Left cardiac atrium (tissue), 4 donors: ENCODE measurements at regions not wholly inside any gene's neighbourhood (a gene's known extent, or its start where the extent isn't known, plus 50 kb on each side); places are given as distances from the start of the nearest gene placed in this dataset.
"Not testable (repeated sequence)": the region's sequence is repeated elsewhere in the genome, so short reads cannot be mapped to it uniquely, and the experiment has no call there.

ENCODE experiments used
- ATAC-seq, 2 donors: fragments of 200-7000 bp; cut with Tn5 transposase; one replicate each; pipeline ENCODE4 v1.9.1; 2020; ENCODE audit warnings: mild to moderate bottlenecking in 2 of 2, moderate library complexity in 2 of 2
- DNase-seq: peaks from one replicate; pipeline ENCODE4 v3.0.0-alpha.2; 2020
- intact Hi-C, 2 donors: fragments of 100-400 bp; cut with DNase I; formaldehyde crosslinking; loops; one replicate each; pipeline versions ENCODE4 v1.14.1 to v1.15.1; 2022 to 2023
- donor health status: DM: no; HTN: yes; CAD: no.
- donor health status: DM: no; HTN: yes; CAD: no; lungs with severe emphysema.
- donor health status: DM: yes; HTN: yes; CAD: no.
- donor health status: Dilated cardiomyopathy.

DNA sequence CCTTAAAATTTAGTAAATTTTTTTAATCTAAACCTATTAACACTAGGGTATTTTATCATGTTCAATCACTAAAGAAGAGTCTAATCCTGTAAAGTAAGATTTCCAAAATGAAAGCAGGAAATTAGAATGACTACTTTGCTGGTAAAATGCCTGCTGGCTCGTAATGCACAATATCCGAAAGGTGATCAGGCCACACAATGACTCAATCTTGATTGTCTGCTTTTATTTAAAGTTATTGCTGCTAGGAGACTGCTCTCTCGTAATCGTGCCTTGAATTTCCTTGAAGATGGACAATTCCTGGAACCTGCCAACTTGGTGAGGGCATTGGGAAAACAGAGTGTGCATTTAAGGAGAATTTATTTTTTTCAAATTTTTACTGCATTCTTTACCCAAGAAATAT lies 1786.5 kb upstream of the RAG2 start:
- intact Hi-C loops, result no loop called here
- DNase-seq (no peak), ATAC-seq (no peak)

- ATAC-seq (no peak), DNase-seq (no peak)
- intact Hi-C loops, result no loop called here
Observed at GRCh38 chr11:38365274-38365673, 1767.2 kb upstream of the RAG2 start.

DNA sequence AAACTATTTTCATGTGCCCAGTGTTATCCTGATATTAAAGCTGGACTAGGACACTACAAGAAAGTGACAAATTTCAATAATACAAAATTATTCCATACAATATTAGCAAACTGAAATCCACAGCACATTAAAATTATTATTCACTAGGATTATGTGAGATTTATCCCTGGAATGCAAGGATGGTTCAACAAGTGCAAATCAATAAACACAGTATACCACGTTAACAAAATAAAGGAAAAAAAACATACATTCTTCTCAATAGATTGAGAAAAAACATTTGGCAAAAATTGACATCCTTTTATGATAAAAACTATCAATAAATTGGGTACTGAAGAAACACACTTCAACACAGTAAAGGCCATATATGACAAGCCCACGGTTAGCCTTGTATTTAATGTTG lies 1758.2 kb upstream of the RAG2 start:
- DNase-seq (no peak), ATAC-seq (no peak)
- intact Hi-C loops, result no loop called here

GRCh38 chr11:38345286-38345685 lies 1747.2 kb upstream of the RAG2 start:
- intact Hi-C loops, result no loop called here
- DNase-seq (no peak), ATAC-seq (peak in 1 of 2 donors; percentile 34)

DNA sequence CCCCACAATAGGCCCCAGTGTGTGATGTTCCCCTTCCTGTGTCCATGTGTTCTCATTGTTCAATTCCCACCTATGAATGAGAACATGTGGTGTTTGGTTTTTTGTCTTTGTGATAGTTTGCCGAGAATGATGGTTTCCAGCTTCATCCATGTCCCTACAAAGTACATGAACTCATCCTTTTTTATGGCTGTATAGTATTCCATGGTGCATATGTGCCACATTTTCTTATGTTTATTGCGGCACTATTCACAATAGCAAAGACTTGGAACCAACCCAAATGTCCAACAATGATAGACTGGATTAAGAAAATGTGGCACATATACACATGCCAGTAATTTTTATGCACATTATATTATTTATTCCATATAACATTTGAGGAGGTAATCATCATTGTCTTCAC lies 1743.6 kb upstream of the RAG2 start:
- intact Hi-C loops, DNase-seq, ATAC-seq: not testable (repeated sequence)

GRCh38 chr11:38339835-38340440 lies 1741.9 kb upstream of the RAG2 start:
- ATAC-seq, result no peak
- intact Hi-C loops, result no loop called here
- DNase-seq, result no peak

- DNase-seq, ATAC-seq, intact Hi-C loops: not testable (repeated sequence)
Observed at GRCh38 chr11:38338022-38338421, 1740.0 kb upstream of the RAG2 start.

DNA sequence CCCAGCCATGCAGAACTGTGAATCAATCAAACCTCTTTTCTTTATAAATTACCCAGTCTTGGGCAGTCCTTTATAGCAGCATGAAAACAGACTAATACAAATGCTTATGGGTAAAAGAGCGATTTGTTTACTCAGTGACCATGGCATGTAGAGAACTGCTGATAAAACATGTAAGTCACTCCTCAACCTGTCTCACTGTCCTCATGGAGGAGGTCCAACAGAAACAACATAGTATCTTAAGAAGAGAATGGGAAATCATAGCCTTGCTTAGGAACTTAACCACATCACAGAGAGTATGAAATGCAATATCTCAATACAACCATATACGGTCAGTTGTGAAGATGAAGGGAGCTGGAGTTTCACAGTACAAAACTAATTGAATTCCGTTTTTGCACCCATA lies 1734.0 kb upstream of the RAG2 start:
- ATAC-seq, result no peak
- intact Hi-C loops, result no loop called here
- DNase-seq, result no peak

- ATAC-seq (no peak), DNase-seq (no peak)
- intact Hi-C loops, result no loop called here
Observed at GRCh38 chr11:38330578-38330977, 1732.5 kb upstream of the RAG2 start.

GRCh38 chr11:38323961-38324761 lies 1726.1 kb upstream of the RAG2 start:
- intact Hi-C loops, result no loop called here
- ATAC-seq (no peak), DNase-seq (no peak)

- intact Hi-C loops, result no loop called here
- no peak for ATAC-seq
- no peak for DNase-seq
Observed at GRCh38 chr11:38315151-38315550, 1717.1 kb upstream of the RAG2 start.

DNA sequence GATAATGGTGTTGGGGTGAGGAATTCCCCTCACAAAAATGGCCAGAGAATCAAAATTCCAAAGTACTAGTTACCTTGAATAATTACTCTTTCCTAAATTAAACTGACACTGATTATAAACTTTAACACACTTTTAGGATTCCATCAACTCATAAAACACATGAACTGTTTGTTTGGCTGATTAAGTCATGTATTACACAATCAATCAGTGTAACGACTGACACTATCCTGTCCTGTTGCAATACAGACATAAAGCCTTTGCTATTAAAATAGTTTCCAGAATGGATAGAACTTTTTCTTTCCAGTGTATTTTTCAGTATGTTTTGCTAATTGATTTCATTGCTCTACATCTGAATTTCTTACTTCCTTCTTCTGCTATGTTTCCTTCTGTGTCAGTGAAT lies 1709.4 kb upstream of the RAG2 start:
- intact Hi-C loops, result no loop called here
- no peak for ATAC-seq
- no peak for DNase-seq

DNA sequence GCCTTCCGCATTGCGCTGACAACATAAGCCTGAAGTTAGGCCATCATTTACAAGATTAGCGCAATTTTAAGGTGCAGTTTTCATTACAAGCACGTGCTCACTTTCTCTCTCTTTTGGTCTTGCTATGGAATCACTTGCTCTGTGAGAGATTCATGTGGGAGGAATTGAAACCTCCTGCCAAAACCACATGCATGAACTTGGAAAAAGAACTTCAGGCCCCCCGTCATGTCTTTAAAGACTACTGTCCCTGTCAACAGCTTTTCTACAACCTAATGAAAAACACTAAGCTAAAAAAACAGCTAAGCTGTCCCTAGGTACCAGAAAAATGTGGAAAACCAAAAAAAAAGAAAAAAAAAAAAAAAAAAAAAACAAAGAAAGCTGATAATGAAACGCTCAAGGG lies 1707.6 kb upstream of the RAG2 start:
- ATAC-seq, result no peak
- no peak for DNase-seq
- intact Hi-C loops, result no loop called here

- intact Hi-C loops, result no loop called here
- ATAC-seq (no peak), DNase-seq (no peak)
Observed at GRCh38 chr11:38304926-38305325, 1706.9 kb upstream of the RAG2 start.

- intact Hi-C loops, result no loop called here
- DNase-seq (no peak), ATAC-seq (no peak)
Observed at GRCh38 chr11:38302564-38302963, 1704.5 kb upstream of the RAG2 start.

GRCh38 chr11:38300570-38300969 lies 1702.5 kb upstream of the RAG2 start:
- ATAC-seq (no peak), DNase-seq (no peak)
- intact Hi-C loops, result no loop called here

GRCh38 chr11:38296211-38296776 lies 1698.3 kb upstream of the RAG2 start:
- intact Hi-C loops, result no loop called here
- ATAC-seq, result no peak
- DNase-seq, result no peak

DNA sequence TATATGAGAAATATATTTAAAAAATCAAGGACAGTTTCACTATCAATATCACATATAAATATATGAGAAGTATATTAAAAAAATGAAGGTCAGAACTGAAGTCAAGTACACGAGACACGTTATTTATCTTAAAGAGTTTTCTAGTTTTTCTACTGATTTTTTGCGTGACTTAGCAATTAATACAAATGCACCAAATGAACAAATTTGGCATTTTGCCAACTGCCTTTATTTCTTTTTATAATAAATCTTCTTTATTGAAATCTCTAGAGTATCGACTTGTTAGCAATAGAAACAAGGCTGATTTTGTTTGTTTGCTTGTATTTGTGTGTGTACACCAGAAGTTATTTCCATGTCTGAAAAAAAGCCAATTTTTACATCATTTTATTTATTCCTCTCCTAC lies 1684.7 kb upstream of the RAG2 start:
- intact Hi-C loops, result no loop called here
- DNase-seq (no peak), ATAC-seq (no peak)

GRCh38 chr11:38278457-38279141 lies 1680.6 kb upstream of the RAG2 start:
- no peak for ATAC-seq
- no peak for DNase-seq
- intact Hi-C loops, result no loop called here

GRCh38 chr11:38274031-38274430 lies 1676.0 kb upstream of the RAG2 start:
- intact Hi-C loops, result no loop called here
- ATAC-seq (no peak), DNase-seq (no peak)
